MV-4-11 (cell line): ENCODE measurements at regions not wholly inside any gene's neighbourhood (a gene's known extent, or its start where the extent isn't known, plus 50 kb on each side); places are given as distances from the start of the nearest gene placed in this dataset.
A peak's percentile ranks its signal among the peaks of the same experiment; 100 is the strongest.

Experiments used
- DNase-seq: peaks from one replicate; lab custom pipeline; 2025; lab: John Stamatoyannopoulos, UW

DNA sequence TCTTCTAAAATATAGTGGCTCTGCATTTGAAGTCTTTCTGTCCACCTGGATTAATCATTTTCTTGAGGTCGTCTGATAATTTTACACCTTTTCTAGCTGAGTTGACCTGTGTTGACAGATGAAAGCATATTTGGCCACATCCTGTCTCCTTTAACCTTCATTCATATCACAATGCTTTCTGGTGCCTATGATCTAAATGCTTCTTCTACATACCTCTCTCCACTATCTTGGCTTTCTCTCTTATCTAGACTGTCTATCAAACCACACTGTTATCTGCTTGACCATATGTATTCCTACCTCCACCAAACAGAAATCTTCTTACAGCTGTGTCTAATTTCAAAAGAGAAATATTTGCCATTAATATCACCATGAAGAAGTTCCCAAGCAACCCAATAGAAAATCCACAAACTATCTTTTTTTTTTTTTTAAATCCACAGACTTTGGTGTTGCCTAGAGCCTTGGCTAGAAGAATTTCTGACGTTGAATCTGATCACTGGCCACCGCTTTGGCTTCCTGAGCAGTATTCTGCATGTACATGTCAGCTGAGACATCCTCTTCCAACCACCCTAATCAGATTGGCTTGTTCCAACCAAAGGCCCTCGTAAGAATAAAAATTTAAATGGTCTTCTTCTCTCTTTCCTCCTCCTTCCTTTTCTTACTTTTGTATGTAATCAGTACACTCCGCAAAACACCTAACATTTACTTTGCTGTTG lies 66.3 kb upstream of the SP4 start:
- no peak for DNase-seq

DNA sequence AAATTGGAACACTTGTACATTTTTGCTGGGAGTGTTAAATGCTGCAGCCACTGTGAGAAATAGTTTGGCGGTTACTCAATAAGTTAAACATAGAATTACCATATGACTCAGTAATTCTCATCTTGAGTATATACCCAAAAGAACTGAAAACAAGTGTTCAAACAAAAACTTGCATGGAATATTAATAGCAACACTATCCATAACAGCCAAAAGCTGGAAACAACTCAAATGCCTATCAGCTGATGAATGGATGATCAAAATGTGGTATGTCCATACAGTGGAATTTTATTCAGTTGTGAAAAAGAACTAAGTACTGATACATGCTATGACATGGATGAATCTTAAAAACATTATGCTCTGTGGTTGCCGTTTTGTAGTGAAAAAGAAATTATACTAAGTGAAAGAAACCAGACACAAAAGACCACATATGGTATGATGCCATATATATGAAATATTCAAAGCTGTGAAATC lies 63.0 kb upstream of the SP4 start:
- DNase-seq, result peak; percentile 17

DNA sequence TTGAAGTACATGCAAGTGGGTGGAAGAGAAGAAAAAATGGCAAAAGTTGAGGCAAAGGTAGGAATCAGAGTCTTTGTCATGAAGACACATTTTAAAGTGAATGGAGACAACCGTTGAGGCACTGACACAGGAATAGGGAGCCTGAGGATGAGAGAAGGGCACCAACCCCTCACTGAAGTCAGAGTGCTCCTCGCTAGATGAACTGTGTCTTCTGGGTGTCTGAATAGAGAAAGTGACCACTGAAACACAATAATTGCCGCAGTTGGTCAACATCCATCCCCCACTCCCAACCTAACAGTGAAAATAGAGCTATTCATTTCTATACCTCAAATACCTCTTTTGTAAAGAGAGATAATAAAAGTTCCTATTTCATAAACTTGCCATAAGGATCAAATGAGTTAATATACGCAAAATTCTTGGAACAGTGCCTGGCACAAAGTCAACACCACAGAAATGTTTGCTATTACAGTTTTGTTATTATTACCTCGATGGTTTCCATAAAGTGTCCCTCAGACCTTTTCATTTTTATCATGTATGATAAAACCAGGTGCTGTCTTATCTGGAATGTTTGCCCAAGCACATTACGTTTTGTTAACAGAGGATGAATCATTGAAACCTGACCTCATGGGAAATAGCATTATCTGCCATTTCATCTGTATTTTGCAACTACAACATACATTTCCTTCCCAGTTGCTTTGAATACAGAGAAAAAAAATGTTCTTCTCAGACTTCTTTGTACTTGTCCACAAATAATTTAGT lies 61.8 kb upstream of the SP4 start:
- DNase-seq, result peak; percentile 22

DNA sequence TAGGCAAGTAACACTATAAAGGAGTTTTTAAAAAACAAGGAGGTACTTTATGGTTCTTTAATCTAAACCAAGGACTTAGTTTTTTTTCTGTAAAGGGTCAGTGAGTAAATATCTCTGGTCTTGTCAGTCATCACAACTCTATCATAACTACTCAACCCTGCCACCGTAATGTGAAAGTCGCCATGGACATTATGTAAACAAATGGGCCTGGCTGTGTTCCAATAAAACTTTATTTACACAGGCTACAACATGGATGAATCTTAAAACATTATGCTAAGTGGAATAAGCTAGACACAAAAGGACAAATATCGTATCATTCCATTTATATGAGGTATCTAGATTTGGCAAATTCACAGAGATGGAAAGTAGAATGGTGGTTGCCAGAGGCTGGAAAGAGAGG lies 60.8 kb upstream of the SP4 start:
- no peak for DNase-seq

DNA sequence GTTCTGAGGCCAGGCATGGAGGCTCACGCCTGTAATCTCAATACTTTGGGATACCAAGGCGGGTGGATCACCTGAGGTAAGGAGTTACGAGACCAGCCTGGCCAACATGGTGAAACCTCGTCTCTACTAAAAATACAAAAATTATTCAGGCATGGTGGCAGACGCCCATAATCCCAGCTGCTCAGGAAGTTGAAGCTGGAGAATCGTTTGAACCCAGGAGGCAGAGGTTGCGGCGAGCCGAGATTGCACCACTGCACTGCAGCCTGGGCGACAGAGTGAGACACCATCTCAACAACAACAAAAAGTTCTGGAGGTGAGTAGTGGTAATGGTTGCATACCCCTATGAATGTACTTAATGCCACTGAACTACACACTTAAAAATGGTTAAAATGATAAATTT lies 60.3 kb upstream of the SP4 start:
- no peak for DNase-seq

DNA sequence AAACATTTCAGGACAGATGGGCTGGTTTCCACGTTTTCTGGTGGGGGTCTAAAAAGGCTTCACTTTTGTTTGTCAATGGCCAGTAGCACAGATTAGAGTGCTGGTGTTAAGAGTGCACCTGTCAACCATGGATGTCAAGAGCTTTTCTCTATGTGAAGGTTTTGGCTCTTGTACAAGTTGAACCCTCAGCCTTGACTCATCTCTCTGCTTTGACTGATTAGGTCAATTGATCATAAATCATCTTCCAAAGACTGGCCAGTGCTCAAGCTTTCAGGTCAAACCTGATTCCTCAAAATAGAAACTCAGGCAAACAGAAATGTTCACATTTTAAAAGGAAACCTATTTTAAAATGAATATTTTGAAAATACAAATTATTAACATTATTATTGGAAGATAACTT lies 59.6 kb upstream of the SP4 start:
- no peak for DNase-seq

DNA sequence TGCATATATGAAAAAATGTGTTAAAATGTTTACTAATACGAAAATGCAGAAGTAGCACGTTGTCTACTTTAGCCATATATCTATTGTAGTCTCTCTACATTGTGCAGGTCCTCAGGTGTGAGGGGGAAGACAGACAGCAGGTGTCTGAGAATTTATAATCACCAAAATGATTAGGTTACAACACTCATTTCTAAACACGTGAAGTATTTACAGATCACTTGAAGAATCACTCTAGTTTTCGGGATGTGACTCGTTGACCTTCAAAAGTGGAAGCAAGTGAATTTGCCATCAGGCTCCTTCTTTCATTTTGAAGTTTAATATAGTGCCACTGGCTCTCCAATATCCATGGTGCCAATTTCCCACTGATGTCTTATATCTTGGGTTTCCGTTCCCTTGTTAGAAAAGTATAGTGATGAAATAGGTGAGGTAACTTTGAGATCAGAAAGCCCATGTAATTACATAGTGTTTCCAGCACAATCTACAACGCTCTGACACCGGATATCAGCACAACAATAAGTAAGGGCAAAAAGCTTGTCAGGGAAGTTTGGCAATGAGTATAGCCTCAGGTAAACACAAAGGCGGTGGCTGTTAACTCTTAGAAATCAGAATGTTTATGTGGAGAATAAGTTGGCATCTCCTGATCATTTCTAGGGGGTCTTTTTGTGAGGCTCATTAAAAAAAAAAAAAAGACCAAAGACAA lies 57.5 kb upstream of the SP4 start:
- no peak for DNase-seq

DNA sequence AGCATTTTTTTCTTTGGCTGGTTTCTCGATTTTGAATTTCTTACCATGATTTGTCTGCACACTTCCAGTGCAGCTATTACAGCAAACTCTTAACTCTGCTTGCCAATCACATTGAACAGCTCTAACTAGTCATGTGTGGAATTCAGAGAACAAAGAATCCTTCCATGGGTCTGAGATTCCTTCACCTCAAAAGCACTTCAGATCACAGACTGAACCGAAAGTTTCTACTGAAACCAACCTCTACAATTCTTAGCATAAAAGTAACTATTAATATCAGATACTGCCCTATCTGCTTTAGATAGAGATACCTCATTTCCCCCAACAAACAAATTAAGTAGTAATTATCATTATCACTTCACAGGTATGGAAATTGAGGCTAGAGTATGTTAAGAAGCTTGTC lies 56.5 kb upstream of the SP4 start:
- no peak for DNase-seq

DNA sequence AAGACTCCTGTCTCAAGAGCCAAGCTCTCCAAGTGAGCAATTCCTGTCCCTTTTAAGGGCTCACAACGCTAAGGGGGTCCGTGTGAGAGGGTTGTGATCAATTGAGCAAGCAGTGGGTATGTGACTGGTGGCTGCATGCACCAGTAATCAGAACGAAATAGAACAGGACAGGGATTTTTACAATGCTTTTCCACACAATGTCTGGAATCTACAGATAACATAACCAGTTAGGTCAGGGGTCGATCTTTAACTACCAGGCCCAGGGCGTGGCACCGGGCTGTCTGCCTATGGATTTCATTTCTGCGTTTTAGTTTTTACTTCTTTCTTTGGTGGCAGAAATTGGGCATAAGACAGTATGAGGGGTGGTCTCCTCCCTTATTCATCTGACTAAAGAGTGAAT lies 54.9 kb upstream of the SP4 start:
- no peak for DNase-seq

DNA sequence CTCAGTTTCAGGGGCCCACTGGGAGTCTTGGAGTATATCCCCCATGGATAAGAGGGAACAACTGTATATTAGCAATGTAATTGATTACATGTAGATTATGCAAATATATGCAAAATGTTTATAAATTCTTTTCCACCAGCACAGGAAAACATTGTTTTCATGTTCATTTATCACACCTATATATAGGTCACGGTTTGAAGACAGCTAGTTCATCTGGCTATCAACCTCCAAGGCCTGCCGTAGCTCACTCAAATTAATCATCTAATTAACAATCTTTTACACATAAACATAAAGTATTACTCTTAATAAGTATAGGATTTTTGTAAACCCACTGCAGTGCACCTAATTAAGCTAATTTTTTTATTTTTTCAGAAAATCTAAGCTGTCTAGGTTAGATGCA lies 53.7 kb upstream of the SP4 start:
- no peak for DNase-seq

DNA sequence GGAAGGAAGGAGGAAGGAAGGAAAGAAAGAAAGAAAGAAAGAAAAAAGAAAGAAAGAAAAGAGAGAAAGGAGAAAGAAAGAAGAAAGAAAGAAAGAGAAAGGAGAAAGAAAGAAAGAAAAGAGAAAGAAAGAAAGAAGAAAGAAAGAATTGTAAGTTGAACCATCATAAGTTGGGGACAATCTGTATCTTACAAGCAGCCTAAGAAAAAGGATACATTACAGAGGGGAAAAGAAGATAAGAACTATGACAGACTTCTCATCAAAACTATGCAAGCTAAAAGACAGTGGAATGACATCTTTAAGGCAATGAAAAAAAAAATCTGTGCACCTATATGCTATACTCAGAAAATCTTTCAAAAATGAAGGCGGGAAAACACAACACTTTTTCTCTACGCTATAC lies 50.3 kb upstream of the SP4 start:
- no peak for DNase-seq
